Activated CD4-positive, alpha-beta T cell treated with anti-CD3 and anti-CD28 coated beads, Interleukin-2, amount 50 U/mL, for 1 hour (primary cell): ENCODE measurements at regions not wholly inside any gene's neighbourhood (a gene's known extent, or its start where the extent isn't known, plus 50 kb on each side); places are given as distances from the start of the nearest gene placed in this dataset.
"Not testable (repeated sequence)": the region's sequence is repeated elsewhere in the genome, so short reads cannot be mapped to it uniquely, and the experiment has no call there.

ENCODE experiments used
- DNase-seq: peaks from one replicate; pipeline ENCODE4 v3.0.0-alpha.2; 2020

DNA sequence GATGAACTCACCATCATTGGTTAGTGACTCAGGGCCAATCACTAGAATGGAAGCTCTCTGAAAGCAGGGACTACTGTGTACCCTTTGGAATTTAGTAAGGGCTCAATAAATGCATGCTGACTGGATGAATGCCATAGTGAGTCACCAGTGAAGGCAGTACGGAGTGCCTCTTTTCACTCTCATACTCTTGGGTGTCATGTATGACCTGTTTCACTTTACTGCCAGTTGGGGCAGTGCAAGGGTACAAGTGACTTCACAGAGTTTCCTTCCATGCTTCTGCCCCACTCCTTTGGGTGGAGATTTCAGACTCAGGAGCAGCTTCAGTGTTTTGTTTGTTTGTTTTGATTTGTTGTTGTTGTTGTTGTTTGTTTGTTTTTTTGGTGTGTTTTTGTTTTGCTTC, 57.7 kb downstream of the SOX3 start:
- no peak for DNase-seq

- no peak for DNase-seq
These were observed 64.0 kb downstream of the SOX3 start for GRCh38 chrX:140440876-140441275.

- DNase-seq = no peak
These were observed 65.4 kb downstream of the SOX3 start for GRCh38 chrX:140439476-140439875.

GRCh38 chrX:140434347-140434746, 70.5 kb downstream of the SOX3 start:
- no peak for DNase-seq

DNA sequence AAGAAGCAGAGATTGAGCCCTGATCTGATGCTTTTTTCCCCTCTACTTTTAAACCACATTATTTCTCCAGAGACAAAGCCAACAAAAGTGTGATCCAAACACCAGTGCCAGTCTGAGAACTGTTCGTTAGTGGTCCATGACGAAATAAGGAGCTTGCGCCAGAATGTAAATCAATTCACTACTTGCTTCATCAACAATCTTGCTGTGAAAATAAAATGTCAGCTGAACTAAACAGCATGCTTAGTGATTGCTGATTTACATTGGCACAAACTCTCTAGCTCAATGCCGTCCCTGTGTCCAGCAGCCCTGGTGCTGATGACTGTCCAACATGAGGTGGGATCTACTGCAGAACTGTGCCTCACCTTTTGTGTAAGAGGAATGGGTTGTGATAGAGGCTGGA, 71.3 kb downstream of the SOX3 start:
- DNase-seq = no peak

- DNase-seq = no peak
These were observed 72.3 kb downstream of the SOX3 start for GRCh38 chrX:140432346-140433175.

DNA sequence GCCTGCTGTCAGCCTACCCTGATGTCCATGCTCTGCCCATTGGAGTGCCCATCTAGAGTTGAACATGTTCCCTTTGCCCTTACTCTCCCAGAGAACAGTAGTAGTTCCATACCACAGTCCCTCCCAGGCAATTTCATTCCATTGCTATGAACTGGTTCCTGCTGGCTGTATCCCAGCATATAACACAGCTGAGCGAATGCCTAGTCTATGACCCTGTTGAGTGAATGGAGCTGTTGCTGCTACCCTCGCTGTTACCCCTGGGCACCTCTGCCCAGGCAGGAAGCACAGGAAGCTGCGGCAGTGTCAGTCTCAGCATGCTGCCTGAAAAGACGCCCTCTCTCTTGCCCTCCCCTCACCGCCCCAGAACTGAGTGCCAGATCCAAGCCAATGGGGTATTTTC, 73.3 kb downstream of the SOX3 start:
- no peak for DNase-seq

DNA sequence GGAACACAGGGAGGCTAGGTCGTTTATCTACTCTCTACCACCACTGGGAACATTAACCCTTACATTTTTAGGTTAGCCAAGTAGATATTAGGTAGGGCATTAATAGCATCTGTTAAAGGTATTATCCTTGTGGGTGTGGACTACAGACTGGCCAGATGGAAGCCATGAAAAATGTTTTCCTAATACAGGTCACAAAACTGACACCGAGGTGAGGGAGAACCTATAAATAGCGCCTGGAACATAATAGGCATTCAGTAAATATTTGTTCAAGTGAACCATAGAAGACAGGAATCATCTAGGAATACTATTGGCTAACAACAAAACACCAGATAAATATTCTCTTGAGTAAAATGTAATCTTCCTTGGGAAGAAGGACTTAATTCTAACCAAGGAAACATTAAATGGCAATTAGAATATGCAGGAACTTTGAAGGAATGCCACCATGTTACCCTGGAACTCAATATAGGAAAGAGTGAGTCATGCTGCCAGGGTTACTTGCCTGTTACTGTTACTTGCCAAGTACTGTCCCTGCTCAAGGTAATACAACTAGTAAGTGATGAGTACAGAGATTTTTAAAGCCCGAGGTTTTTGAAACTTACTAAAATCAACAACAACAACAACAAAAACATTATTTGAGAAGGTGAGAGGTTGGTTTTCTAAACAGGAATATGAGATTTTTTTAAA, 79.0 kb downstream of the SOX3 start:
- DNase-seq = no peak

DNA sequence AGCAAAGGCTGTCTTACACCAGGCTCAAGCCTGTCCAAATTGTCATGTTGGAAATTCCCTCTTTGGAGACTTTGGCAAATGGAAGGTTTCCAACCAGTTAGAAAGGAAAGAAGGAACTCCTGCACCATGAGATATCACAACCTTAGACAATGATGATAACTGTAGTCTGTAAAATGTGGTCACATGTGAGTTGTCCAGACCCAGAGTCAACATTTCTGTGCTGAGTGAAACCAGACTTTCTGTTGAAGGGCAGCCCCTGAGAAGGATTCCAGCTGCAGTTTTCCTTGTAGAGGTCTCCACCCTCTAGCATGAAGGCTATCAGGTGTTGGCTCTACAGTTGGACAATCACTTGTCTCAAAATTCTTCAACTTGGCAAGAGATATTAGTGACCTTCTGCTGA, 82.4 kb downstream of the SOX3 start:
- DNase-seq = no peak

GRCh38 chrX:140402131-140402530, 102.7 kb downstream of the SOX3 start:
- not testable (repeated sequence) for DNase-seq

DNA sequence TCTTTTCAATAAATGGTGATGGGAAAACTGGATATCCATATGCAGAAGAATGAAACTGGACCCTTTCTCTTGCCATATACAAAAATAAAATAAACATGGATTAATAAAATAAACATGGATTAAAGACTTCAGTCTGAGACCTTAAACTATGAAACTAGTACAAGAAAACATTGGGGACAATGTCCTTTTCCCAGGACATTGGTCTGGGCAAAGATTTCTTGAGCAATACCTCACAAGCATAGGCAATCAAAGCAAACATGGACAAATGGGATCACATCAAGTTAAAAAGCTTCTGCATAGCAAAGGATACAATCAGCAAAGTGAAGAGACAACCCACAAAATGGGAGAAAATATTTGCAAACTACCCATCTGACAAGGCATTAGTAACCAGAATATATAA, 108.5 kb downstream of the SOX3 start:
- not testable (repeated sequence) for DNase-seq

DNA sequence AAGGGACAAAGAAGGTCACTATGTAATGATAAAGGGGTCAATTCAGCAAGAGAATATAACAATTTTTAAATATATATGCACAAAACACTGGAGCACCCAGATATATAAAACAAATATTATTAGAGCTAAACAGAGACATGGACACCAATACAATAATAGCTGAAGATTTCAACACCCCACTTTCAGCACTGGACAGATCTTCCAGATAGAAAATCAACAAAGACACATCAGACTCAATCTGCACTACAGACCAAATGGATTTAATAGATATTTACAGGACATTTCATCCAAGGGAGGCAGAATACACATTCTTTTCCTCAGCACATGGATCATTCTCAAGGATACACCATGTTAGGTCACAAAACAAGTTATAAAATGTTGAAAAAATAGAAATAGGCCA, 111.4 kb downstream of the SOX3 start:
- no peak for DNase-seq

DNA sequence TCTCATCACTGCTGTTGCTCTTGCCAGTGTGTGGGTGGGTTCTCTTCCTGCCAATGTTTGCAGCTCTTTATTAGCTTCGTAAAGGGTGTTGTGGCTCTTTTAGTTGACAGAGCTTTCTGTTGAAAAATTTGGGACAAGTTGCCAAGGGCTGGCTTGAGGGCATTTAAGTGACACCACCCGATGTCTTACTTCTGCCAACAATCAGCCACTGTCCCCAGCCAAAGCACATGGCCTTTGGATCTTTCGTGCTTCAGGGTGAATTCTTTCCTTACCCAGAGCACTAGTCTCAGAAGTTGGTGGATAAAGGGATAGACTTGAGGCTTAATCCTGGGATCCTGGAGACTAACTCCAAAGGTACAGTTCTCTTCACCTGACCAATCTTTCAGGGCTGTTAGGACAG, 113.6 kb downstream of the SOX3 start:
- DNase-seq = no peak

DNA sequence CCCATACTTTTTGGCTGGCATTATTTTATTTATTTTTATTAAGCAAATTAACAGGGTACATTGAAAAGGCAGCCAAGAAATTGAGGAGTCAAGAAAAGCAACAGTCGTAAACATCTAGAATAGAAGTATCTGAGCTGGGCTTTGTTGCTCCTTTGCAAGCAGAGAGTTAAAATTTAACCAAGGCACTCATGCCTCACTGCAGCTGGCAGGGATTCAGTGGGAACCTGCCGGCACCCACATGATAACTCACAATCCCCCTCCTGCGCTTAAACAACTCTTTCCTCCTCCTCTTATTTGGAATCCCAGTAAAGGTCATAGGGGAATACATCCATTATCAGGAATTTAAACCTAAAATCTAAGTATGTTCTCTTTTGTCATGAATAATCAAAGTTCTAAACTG, 115.5 kb downstream of the SOX3 start:
- no peak for DNase-seq

DNA sequence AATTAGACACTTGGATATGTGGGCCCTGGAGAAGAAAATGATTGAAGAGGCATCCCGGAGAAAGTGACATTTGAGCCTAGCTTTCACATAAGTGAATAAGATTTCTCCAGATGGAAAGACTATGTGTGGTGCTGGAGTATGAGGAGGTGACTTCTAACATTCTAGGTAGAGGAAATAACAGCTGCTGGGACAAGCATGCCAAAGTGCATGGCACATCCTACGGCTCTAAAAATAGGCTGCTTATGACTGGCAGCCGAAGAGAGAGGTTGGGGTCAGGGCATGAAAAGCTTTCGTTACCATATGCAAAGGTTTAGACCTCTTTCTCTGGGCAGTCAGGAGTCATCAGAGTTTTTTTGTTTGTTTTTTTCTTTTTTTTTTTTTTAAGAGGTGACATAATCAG, 142.0 kb downstream of the SOX3 start:
- DNase-seq = no peak

DNA sequence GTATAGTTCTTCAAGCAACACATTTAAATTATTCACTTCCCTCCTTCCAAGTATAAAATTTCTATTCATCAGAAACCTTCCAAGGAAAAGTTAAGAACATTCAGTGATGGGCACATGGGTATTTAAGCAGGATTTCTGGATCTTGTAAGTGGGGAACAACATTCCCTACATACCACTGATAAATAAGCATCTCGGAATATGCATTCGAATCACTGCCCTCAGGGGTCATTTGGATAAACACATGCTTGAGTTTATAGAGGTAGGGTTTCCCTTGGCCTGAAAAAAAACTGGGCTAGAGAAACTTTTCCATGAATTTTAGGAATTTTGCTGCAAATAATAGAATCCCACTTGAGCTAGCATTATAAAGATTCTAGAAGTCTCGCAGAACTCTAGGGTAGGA, 143.9 kb downstream of the SOX3 start:
- DNase-seq = no peak

- DNase-seq = no peak
These were observed 144.6 kb downstream of the SOX3 start for GRCh38 chrX:140360284-140360683.

DNA sequence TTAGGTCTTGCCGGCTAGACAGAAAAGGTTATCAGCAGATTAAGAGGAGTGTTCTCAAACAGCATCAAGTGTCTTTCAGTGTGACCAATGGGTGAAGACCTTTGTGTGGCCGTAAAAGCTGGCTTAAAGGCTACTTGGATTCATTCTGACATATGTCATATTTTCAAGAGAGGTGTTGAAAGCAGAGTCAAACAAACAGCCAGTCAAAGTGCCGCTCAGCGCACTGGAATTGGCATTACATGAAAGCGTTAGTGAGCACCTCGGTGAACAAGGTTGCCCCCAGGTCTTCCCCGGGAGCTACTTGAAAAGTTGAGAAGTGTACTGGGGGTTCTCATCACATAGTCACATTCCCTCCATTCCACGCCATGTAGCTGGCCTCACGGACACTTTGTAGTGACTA, 148.9 kb downstream of the SOX3 start:
- DNase-seq = no peak

DNA sequence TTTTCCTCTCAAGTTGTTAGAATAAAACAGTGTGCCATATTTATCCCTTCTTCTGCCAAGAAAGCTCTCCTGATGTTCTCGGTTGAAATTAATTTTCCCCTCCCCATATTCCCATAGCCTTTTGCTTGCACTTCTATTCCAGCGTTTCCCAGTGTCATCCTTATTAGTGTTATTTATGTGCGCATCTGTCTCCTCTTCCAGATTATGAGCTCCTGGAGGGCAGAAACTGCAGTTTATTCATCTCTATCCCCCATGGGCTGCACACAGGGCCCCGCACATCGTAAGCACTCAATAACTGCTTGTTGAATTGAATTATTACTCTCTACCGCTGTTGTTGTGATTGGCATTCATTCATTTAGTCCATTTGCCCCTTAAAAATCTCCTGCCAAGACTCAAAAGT, 149.4 kb downstream of the SOX3 start:
- no peak for DNase-seq

DNA sequence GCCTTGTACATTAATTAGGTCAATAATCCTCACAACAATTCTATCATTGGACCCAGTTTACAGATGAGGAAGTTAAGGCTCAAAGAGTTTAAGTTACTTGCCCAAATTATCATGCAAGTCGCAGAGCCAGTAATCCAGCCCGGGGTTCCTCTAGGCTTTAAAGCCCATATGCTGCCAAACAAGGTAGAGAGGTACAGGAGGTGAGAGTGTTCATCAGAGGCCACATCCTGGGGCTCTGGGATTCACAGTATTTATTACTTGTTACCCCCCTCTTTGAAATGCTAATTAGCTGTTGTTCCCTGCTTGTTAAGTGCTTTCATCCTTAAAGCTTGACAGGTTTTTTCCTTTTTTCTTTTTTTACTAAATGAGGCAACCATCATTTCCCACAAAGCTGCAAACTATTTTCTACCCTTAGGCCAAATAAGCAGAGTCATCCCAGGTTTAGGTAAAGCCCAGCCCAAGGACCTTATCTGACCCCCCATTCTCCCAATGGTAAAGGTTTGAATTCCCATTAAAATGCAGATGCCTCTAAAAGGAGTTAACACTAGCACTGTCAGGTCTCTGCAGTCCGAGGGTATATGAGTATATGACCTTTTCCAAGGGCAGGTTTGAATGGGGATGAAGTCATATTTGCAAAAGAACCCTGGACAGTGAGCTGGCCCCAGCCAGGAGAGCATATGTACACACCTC, 150.3 kb downstream of the SOX3 start:
- DNase-seq = no peak

GRCh38 chrX:140346729-140347128, 158.1 kb downstream of the SOX3 start:
- no peak for DNase-seq

GRCh38 chrX:140343226-140343868, 161.5 kb downstream of the SOX3 start:
- no peak for DNase-seq

GRCh38 chrX:140342410-140342809, 162.5 kb downstream of the SOX3 start:
- no peak for DNase-seq

DNA sequence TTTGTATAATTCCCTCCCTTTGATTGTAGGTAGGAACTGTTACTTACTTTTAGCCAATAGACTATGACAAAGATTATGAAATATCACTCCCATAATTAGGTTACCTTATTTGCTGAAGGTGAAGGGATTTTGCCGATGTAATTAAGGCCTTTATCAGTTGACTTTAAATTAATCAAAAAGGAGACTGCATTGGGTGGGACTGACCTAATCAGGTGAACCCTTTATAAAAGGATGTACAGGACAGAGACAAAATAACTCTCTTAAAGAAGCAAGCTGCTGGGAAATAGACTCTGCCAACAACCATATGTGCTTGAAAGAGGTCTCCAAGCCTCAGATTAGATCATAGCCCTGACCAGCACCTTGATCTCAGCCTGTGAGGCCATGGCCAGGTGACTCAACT, 167.6 kb downstream of the SOX3 start:
- DNase-seq = no peak
